ENCODE measurements at regions not wholly inside any gene's neighbourhood (a gene's known extent, or its start where the extent isn't known, plus 50 kb on each side); places are given as distances from the start of the nearest gene placed in this dataset.

- DNase-seq (ENCODE audit: low read depth), result no peak
These were observed 254.6 kb upstream of the MAN1A1 start for GRCh38 chr6:119604124-119604523.

GRCh38 chr6:119603501-119603900 is 253.9 kb upstream of the MAN1A1 start:
- peak; percentile 10 for DNase-seq (ENCODE audit: low read depth)

- DNase-seq (ENCODE audit: low read depth), result peak; percentile 28
These were observed 252.9 kb upstream of the MAN1A1 start for GRCh38 chr6:119602215-119603178.

GRCh38 chr6:119598883-119599282 is 249.3 kb upstream of the MAN1A1 start:
- no peak for DNase-seq (ENCODE audit: low read depth)

- no peak for DNase-seq (ENCODE audit: low read depth)
These were observed 245.3 kb upstream of the MAN1A1 start for GRCh38 chr6:119594907-119595306.

GRCh38 chr6:119591235-119591634 is 241.7 kb upstream of the MAN1A1 start:
- no peak for DNase-seq (ENCODE audit: low read depth)

GRCh38 chr6:119590066-119590465 is 240.5 kb upstream of the MAN1A1 start:
- DNase-seq (ENCODE audit: low read depth), result no peak

GRCh38 chr6:119587537-119587936 is 238.0 kb upstream of the MAN1A1 start:
- peak; percentile 29 for DNase-seq (ENCODE audit: low read depth)

GRCh38 chr6:119586250-119586882 is 236.8 kb upstream of the MAN1A1 start:
- DNase-seq (ENCODE audit: low read depth), result no peak

- DNase-seq (ENCODE audit: low read depth), result no peak
These were observed 234.5 kb upstream of the MAN1A1 start for GRCh38 chr6:119584088-119584487.

- DNase-seq (ENCODE audit: low read depth), result no peak
These were observed 231.7 kb upstream of the MAN1A1 start for GRCh38 chr6:119581220-119581619.

GRCh38 chr6:119575721-119576120 is 226.2 kb upstream of the MAN1A1 start:
- peak; percentile 99 for DNase-seq (ENCODE audit: low read depth)

GRCh38 chr6:119568580-119568979 is 219.0 kb upstream of the MAN1A1 start:
- DNase-seq (ENCODE audit: low read depth), result no peak

GRCh38 chr6:119566546-119567260 is 217.1 kb upstream of the MAN1A1 start:
- peak; percentile 93 for DNase-seq (ENCODE audit: low read depth)

- no peak for DNase-seq (ENCODE audit: low read depth)
These were observed 216.3 kb upstream of the MAN1A1 start for GRCh38 chr6:119565893-119566292.

- peak; percentile 10 for DNase-seq (ENCODE audit: low read depth)
These were observed 212.6 kb upstream of the MAN1A1 start for GRCh38 chr6:119562168-119562567.

GRCh38 chr6:119559586-119559985 is 210.0 kb upstream of the MAN1A1 start:
- DNase-seq (ENCODE audit: low read depth), result no peak

GRCh38 chr6:119557239-119557638 is 207.7 kb upstream of the MAN1A1 start:
- DNase-seq (ENCODE audit: low read depth), result no peak

GRCh38 chr6:119552021-119552420 is 202.5 kb upstream of the MAN1A1 start:
- no peak for DNase-seq (ENCODE audit: low read depth)

- no peak for DNase-seq (ENCODE audit: low read depth)
These were observed 197.5 kb upstream of the MAN1A1 start for GRCh38 chr6:119547024-119547423.

GRCh38 chr6:119545245-119545644 is 195.7 kb upstream of the MAN1A1 start:
- no peak for DNase-seq (ENCODE audit: low read depth)
